ENCODE measurements at regions not wholly inside any gene's neighbourhood (a gene's known extent, or its start where the extent isn't known, plus 50 kb on each side); places are given as distances from the start of the nearest gene placed in this dataset.

- TF ChIP-seq HOXA7 (CRISPR knock-in tag; IDR thresholded peaks at IDR 0.05; ENCODE audit: borderline replicate concordance) (no peak), ZNF202 (tag by site-specific recombination; IDR thresholded peaks at IDR 0.05; ENCODE audit: borderline replicate concordance) (no peak), CTCF (tag by site-specific recombination; IDR thresholded peaks at IDR 0.05) (no peak), ZNF274 (IDR thresholded peaks at IDR 0.05; ENCODE audit: low read length) (no peak), ZNF274 (tag by site-specific recombination; IDR thresholded peaks at IDR 0.05; ENCODE audit: borderline replicate concordance) (no peak), ZBTB21 (tag by site-specific recombination; IDR thresholded peaks at IDR 0.05) (no peak), ZNF148 (tag by site-specific recombination; IDR thresholded peaks at IDR 0.05; ENCODE audit: borderline replicate concordance) (no peak), ATF2 (tag by site-specific recombination; IDR thresholded peaks at IDR 0.05; ENCODE audit: low read depth) (no peak), ZNF24 (tag by site-specific recombination; IDR thresholded peaks at IDR 0.05) (no peak), REST (tag by site-specific recombination; IDR thresholded peaks at IDR 0.05) (no peak), ZNF639 (tag by site-specific recombination; IDR thresholded peaks at IDR 0.05) (no peak), ZNF513 (tag by site-specific recombination; IDR thresholded peaks at IDR 0.05) (no peak), ZNF776 (tag by site-specific recombination; IDR thresholded peaks at IDR 0.05; ENCODE audit: borderline replicate concordance) (no peak), ZNF704 (tag by site-specific recombination; IDR thresholded peaks at IDR 0.05) (no peak)
These were observed 876.2 kb downstream of the GRID1 start for GRCh38 chr10:85490431-85490830.
